ENCODE measurements at regions not wholly inside any gene's neighbourhood (a gene's known extent, or its start where the extent isn't known, plus 50 kb on each side); places are given as distances from the start of the nearest gene placed in this dataset.

- TF ChIP-seq GATA3 (IDR thresholded peaks at IDR 0.05; ENCODE audit: low read depth, low read length) = no peak
- no peak for TF ChIP-seq GATA2 (IDR thresholded peaks at IDR 0.05; ENCODE audit: low read depth, low read length)
These were observed 143.9 kb upstream of the DIO3 start for GRCh38 chr14:101417434-101417833.
